Activated CD4-positive, alpha-beta T cell treated with anti-CD3 and anti-CD28 coated beads, Interleukin-2, amount 10 ng/mL, durations not matched to agents 7 days and 5 days (primary cell): ENCODE measurements at regions not wholly inside any gene's neighbourhood (a gene's known extent, or its start where the extent isn't known, plus 50 kb on each side); places are given as distances from the start of the nearest gene placed in this dataset.

Source experiments
- CTCF ChIA-PET: fragments of 350-600 bp; sonication (Branson Sonifier 250); formaldehyde crosslinking; loops from one replicate; lab custom pipeline; 2021; ENCODE audit warnings: antibody characterized with exemption; lab: Charles Lee
- POLR2A ChIA-PET: fragments of 350-600 bp; sonication (Branson Sonifier 250); formaldehyde crosslinking; loops from one replicate; lab custom pipeline; 2021; ENCODE audit warnings: antibody characterized with exemption; lab: Charles Lee
- DNase-seq: peaks from one replicate; pipeline ENCODE4 v3.0.0-alpha.2; 2020
- H3K27ac Mint-ChIP-seq: one replicate; pipeline ENCODE4 v1.8.0; 2021; ENCODE audit warnings: mild to moderate bottlenecking, moderate library complexity, mixed read lengths
- H3K27me3 Mint-ChIP-seq: one replicate; pipeline ENCODE4 v1.8.0; 2021; ENCODE audit warnings: mixed read lengths
- H3K36me3 Mint-ChIP-seq: one replicate; pipeline ENCODE4 v1.8.0; 2021; ENCODE audit warnings: low read depth, mixed read lengths
- H3K4me1 Mint-ChIP-seq: one replicate; pipeline ENCODE4 v1.8.0; 2021; ENCODE audit warnings: mixed read lengths
- H3K4me3 Mint-ChIP-seq: one replicate; pipeline ENCODE4 v1.8.0; 2021; ENCODE audit warnings: mild to moderate bottlenecking, moderate library complexity, mixed read lengths
- H3K9me3 Mint-ChIP-seq: one replicate; pipeline ENCODE4 v1.8.0; 2021; ENCODE audit warnings: mixed read lengths

DNA sequence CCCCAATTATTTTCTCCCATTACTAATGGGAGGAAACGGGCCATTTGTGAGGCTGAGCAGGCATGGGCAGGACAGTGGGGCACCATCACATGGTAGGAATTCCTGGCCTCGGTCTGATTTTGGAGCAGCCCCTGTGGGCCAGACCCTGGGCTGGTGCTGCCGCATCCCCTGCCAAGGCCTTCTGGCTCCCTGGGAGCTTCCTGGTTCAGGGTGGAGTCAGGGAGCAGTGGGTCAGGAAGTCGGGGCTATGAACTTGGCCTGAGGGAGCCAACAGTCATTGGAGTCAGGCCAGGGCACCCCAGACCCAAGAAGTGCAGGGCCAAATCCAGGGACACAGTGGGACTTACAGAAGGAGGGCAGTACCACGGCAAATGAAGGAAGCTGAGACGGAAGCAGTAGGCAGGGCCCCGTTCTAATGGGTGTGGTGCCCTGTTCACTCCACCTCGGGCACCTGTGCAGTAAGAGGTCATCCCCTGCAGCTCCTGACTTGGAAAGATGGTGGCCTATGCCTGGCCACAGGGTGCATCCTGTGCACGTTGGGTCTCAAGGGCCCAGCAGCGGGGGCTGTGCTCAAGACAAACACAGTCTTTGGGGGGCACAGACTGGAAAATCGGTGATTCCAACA lies 328.1 kb downstream of the SMAD2 start:
- Mint-ChIP-seq H3K27ac (no peak overlapping the region), H3K36me3 (no peaks in the 10 kb centered on the region), H3K4me3 (no peak overlapping the region), H3K27me3 (no peaks in the 10 kb centered on the region), H3K4me1 (no peaks in the 10 kb centered on the region), H3K9me3 (peaks cover 2% of the 10 kb centered on the region)
- POLR2A ChIA-PET: no interaction called here
- no peak for DNase-seq
- CTCF ChIA-PET: interaction anchor here (0.7 kb wide), 1 partner anchor 15 kb away, joined by 3 read pairs; no protein-coding TSS in a partner anchor

DNA sequence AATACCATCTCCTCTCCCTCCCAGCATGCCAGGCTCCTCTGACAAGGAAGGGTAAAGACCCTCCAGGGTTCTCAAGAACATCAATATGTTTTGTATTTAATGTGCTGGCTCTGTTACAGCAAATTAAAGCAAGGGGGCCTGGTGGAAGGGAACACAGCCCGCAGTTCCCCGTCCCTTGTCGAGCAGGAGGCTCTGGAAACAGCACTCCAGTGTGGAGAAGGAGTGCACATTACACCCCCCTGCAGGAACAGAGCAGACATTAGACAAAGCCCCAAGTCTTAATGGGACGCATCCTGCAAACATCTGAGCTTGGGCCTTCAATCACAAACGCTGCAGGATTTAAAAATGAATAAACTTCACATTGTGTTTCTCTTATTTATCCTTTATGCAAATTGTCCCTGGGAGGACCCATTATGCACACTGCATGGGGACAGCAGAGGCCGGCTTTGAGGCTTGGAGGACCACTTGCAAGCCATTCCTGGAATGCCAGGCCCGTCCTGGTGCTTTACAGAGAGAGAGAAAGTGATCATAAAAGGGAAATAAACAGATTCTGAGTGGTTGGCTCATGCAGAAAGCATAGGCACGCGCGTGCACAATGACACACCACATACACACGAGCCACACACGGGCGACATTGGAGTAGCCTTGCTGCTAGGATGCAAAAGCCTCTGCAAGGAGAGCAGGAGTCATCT lies 328.7 kb downstream of the SMAD2 start:
- Mint-ChIP-seq H3K27me3 (no peaks in the 10 kb centered on the region), H3K27ac (no peak overlapping the region), H3K9me3 (peaks cover 2% of the 10 kb centered on the region), H3K36me3 (no peaks in the 10 kb centered on the region), H3K4me3 (no peak overlapping the region), H3K4me1 (no peaks in the 10 kb centered on the region)
- POLR2A ChIA-PET: no interaction called here
- CTCF ChIA-PET: interaction anchor here (0.7 kb wide), 1 partner anchor 15 kb away, joined by 3 read pairs; no protein-coding TSS in a partner anchor
- no peak for DNase-seq

DNA sequence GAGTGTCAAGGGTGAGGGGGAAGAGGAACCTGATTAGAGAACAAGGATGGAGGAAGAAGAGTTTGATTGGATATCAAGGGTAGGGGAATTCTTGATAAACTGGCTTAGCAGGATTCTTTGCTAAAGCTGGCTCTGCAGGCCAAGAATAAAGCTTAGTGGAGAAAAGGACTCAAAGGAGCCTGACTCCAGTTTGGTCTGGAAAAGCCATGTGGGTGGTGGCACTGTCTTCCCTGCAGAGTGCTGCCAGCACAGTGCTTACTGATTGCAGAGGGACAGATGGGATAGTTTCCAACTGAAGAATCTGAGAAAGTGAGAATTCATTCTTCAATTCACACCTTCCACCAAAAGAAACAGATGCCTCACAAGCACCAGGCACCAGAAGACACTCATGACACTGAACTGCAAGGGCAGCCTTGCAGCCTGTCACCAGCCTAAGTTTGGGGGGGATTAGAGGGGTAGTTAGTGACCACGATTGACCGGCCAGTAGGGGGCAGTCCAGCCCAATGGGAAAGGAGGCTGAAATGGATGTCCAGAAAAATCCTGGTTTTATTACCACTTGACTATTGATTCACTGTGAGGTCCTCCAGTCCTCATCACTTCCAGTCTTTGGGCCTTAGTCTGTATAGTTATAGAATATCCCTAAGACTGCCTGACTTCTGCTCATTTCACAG lies 334.5 kb downstream of the SMAD2 start:
- Mint-ChIP-seq H3K36me3 (no peaks in the 10 kb centered on the region), H3K27me3 (peaks cover 23% of the 10 kb centered on the region), H3K27ac (no peak overlapping the region), H3K4me1 (peaks cover 6% of the 10 kb centered on the region), H3K9me3 (peaks cover 2% of the 10 kb centered on the region), H3K4me3 (no peak overlapping the region)
- POLR2A ChIA-PET: no interaction called here
- CTCF ChIA-PET: no interaction called here
- DNase-seq: peak; percentile 11

DNA sequence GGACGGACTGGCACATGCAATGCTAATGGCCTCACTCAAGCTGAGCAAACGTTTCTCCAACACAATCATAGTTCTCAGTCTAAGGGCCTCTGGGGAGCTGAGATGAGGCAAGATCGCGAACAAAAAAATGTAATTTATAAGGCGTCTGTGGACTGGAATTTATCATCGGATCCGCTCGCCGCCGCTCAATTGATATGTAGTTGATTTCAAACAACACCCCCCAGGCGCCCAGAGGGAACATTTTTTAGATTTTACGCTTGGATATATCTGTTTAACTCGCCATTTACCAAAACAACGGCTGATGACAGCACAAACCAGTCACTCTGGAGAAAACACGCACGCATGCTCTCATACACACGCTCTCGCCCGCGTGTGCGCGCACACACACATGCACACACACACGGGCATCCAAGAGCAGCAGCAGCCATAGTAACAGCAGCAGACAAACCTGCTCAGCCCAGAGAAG lies 335.8 kb downstream of the SMAD2 start:
- CTCF ChIA-PET: no interaction called here
- POLR2A ChIA-PET: no interaction called here
- Mint-ChIP-seq H3K4me3 (no peak overlapping the region), H3K9me3 (peaks cover 3% of the 10 kb centered on the region), H3K36me3 (no peaks in the 10 kb centered on the region), H3K4me1 (peaks cover 6% of the 10 kb centered on the region), H3K27me3 (peaks cover 23% of the 10 kb centered on the region), H3K27ac (no peak overlapping the region)
- no peak for DNase-seq

DNA sequence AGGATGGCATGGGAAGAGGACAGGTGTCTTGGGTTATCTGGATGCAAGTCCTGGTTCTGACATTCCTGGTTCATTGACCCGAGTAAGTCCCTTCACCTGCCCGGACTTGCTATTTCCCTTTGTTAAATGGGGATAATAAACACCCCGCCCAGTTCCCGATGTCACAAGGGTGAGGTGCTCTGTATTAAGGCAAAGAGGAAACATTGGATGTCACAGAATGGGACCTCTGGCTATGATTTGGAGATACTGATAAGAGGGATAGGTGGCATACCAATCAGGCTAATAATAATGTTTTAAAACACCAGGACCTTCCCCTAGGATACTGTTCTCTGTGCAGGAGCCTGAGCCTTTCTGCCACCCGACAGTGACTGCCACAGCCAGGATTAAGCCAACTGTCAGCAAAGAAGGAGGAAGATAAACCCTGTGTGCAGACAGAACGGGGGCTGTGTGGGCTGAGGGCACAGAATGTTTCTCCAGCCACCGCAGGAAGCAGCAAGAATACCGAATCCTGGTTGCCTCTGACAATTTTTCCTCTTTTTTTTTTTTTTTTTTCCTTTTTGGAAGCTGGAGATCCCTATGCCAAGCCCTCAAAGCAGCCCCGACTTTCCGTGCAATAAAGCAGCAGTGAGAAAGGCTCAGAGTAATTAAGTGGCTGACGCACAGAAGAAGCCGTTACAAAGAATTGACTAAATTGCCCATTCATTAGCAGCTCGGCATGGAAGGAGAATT lies 336.6 kb downstream of the SMAD2 start:
- DNase-seq: no peak
- H3K9me3 Mint-ChIP-seq: peaks cover 3% of the 10 kb centered on the region
- POLR2A ChIA-PET: no interaction called here
- no peak overlapping the region for H3K27ac Mint-ChIP-seq
- H3K36me3 Mint-ChIP-seq: no peaks in the 10 kb centered on the region
- peaks cover 23% of the 10 kb centered on the region for H3K27me3 Mint-ChIP-seq
- H3K4me3 Mint-ChIP-seq: no peak overlapping the region
- peaks cover 6% of the 10 kb centered on the region for H3K4me1 Mint-ChIP-seq
- CTCF ChIA-PET: no interaction called here

DNA sequence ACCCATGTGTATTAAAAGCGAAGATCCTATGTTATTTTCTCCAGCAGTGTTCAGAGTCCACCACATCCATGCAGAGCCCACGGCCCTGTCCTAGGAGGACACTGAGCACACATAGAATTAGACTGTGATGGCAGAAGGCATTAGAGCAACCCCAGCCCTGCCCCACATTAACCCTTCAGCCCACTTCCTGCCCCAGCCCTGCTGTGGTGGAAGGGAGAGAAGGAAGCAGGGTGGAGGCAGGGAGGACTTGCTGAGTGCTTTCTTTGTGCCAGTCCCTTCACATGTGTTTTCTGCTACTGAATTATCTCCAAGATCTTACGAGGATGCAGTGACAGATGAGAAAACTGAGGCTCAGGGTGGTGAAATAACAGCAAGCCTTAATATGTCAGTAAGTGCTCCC lies 339.0 kb downstream of the SMAD2 start:
- H3K36me3 Mint-ChIP-seq: no peaks in the 10 kb centered on the region
- H3K4me1 Mint-ChIP-seq: peaks cover 6% of the 10 kb centered on the region
- no peak overlapping the region for H3K27ac Mint-ChIP-seq
- POLR2A ChIA-PET: no interaction called here
- H3K9me3 Mint-ChIP-seq: peaks cover 3% of the 10 kb centered on the region
- no peak overlapping the region for H3K4me3 Mint-ChIP-seq
- peak; percentile 7 for DNase-seq
- H3K27me3 Mint-ChIP-seq: peaks cover 26% of the 10 kb centered on the region
- CTCF ChIA-PET: interaction anchor here (0.5 kb wide), 1 partner anchor 355 kb away, joined by 3 read pairs; no protein-coding TSS in a partner anchor

DNA sequence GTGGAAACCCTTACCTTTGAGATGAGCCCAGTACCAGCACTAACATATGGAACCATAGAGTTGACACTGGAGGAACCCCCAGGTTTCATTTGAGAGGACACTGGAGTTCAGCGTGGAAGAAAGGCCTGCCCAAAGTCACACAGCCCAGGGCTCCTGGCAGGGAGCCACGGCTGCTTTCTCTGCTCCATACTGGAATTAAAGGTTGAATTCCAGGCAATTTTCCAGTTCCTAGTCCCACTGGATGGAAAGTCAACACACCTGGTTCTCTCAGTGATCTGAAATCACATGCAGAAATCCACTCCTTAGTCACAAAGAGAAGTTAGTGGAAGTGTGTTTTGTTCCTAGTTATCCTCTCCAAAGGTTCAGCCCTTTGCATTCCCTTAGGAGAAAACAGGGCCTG lies 336.1 kb upstream of the SKOR2 start:
- Mint-ChIP-seq H3K27ac (no peak overlapping the region), H3K36me3 (no peaks in the 10 kb centered on the region), H3K27me3 (peaks cover 5% of the 10 kb centered on the region), H3K4me1 (peaks cover 6% of the 10 kb centered on the region), H3K4me3 (no peak overlapping the region), H3K9me3 (peaks cover 3% of the 10 kb centered on the region)
- ChIA-PET POLR2A (no interaction called here), CTCF (no interaction called here)
- DNase-seq: no peak

DNA sequence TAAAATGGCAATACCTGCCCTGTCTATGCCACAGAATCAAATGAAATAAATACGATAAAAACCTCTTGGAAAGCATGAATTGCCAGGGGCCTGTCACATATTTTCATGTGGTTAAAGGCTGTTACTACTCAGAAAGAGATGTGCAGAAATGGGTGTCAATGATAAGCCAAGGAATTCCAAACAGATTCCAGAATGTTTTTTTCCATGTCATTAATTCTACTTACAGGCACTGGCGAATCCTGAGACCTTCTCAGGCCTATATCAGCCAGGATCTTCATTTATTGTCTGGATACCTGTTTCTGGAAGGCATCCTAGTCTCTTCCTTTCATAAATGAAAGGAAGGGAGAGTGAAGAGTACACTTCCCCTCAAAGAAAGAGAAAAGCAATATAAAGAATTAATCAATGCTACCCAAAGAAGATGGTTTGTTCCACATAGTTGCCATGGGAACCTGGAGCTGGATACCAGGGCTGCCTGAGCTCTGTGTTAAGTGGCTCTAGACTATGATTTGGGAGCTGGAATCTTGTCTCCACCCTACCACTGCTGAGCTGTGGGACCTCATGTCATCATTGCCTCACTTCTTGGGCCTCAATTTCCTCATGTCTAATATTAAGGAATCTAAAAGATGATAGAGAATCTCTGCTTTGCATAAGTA lies 335.1 kb upstream of the SKOR2 start:
- no peak overlapping the region for H3K4me3 Mint-ChIP-seq
- H3K27ac Mint-ChIP-seq: no peak overlapping the region
- no peaks in the 10 kb centered on the region for H3K36me3 Mint-ChIP-seq
- H3K27me3 Mint-ChIP-seq: peaks cover 2% of the 10 kb centered on the region
- peaks cover 3% of the 10 kb centered on the region for H3K9me3 Mint-ChIP-seq
- H3K4me1 Mint-ChIP-seq: peaks cover 5% of the 10 kb centered on the region
- ChIA-PET POLR2A (no interaction called here), CTCF (interaction anchor here (0.6 kb wide), 1 partner anchor 15 kb away, joined by 3 read pairs; no protein-coding TSS in a partner anchor)
- no peak for DNase-seq

DNA sequence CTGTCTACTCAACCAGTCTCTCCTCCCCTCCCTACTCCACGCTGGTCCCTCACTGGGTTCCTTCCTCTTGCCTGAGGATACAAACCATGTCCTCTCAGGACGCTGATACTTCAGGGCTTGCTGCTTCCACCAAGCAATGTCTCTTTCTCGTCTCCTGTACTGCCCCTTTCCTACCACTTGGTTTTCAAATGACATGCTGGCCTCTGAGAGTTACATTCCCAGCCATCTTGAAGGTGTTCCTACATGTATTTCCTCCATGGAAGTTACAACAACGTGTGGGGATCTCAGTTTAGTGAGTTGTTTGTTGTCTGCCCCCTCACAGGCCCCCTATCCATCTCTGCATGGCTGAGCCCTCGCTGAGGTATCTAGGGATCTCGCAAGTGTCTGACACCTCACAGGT lies 334.5 kb upstream of the SKOR2 start:
- Mint-ChIP-seq H3K4me3 (no peak overlapping the region), H3K9me3 (peaks cover 3% of the 10 kb centered on the region), H3K27me3 (peaks cover 2% of the 10 kb centered on the region), H3K36me3 (no peaks in the 10 kb centered on the region), H3K27ac (no peak overlapping the region), H3K4me1 (no peaks in the 10 kb centered on the region)
- DNase-seq: no peak
- ChIA-PET POLR2A (no interaction called here), CTCF (no interaction called here)

DNA sequence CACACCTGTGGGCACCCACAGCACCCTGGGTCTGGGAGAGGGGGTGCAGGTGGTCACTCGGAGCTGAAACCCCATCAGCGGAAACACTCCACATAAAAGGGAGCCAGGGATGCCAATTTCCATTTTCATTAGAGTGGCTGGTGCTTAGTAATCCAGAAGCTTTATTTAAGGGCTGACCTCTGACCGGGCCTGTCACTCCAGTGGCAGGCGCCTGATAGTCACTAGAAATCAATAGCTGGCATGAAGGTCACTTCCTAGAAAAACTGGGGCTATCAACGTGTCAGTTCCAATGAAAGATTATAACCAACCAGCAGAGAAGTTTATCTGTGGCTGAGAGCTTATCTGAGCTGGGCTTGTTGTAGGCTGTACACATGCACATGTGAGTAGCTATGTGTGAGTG lies 333.7 kb upstream of the SKOR2 start:
- Mint-ChIP-seq H3K4me1 (no peaks in the 10 kb centered on the region), H3K36me3 (no peaks in the 10 kb centered on the region), H3K27me3 (peaks cover 2% of the 10 kb centered on the region), H3K27ac (no peak overlapping the region), H3K4me3 (no peak overlapping the region), H3K9me3 (no peaks in the 10 kb centered on the region)
- POLR2A ChIA-PET: no interaction called here
- DNase-seq: no peak
- CTCF ChIA-PET: interaction anchor here (1.5 kb wide), 1 partner anchor 94 kb away, joined by 3 read pairs; no protein-coding TSS in a partner anchor

DNA sequence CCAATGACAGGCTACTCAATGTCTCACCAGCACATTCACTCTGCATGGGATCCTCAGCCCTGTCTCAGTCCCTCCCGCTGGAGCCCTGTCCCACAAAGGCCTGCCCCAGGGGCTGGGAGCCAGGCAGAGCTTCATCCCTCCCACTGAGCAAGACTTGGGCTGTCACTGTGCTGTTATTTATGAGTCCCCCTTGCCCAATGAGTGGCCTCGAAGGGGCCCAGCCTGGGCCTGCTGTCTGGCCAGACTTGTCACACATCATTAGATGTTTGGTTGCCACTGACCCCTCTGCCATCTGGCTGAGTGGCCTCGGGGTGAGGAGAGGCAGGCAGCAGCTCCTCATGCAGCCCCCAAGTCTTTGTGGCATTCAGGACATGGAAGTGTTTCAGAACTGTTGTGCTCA lies 330.6 kb upstream of the SKOR2 start:
- H3K9me3 Mint-ChIP-seq: no peaks in the 10 kb centered on the region
- POLR2A ChIA-PET: no interaction called here

DNA sequence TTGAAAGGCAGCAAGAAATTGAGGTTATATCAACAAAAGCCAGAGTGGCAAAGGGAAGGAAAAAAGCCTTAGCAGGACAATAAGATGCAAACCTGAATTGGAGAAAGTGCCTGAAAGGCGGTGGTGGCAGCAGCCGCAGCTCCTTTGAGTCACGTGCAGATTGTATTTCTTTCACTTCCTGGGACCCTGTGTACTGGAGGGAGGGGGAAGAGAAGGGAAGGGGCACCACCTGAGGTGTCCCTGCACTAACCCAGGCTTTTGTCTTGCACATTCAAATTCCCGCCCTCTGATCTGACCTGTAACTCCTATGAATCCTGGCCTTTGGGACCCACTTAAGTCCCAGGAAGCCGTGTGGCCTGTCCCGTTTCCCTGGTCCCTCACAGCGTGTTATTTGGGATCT lies 326.1 kb upstream of the SKOR2 start:
- Mint-ChIP-seq H3K27me3 (no peaks in the 10 kb centered on the region), H3K9me3 (no peaks in the 10 kb centered on the region), H3K36me3 (no peaks in the 10 kb centered on the region), H3K27ac (no peak overlapping the region), H3K4me3 (no peak overlapping the region), H3K4me1 (no peaks in the 10 kb centered on the region)
- no peak for DNase-seq
- ChIA-PET POLR2A (no interaction called here), CTCF (no interaction called here)

More for the DNA sequence above, 330.6 kb upstream of the SKOR2 start:
- no peak for DNase-seq
- Mint-ChIP-seq H3K27me3 (no peaks in the 10 kb centered on the region), H3K4me1 (no peaks in the 10 kb centered on the region), H3K4me3 (no peak overlapping the region), H3K36me3 (no peaks in the 10 kb centered on the region), H3K27ac (no peak overlapping the region)
- CTCF ChIA-PET: interaction anchor here (0.9 kb wide), 1 partner anchor 22 kb away, joined by 3 read pairs; no protein-coding TSS in a partner anchor
